Spleen (tissue), 11 donors: ENCODE measurements at regions not wholly inside any gene's neighbourhood (a gene's known extent, or its start where the extent isn't known, plus 50 kb on each side); places are given as distances from the start of the nearest gene placed in this dataset.

Source experiments
- DNase-seq: peaks from one replicate; pipeline ENCODE4 v3.0.0-alpha.2; 2020
- H3K27ac ChIP-seq, 8 donors: fragments of 200-600 bp; sonication (generic) in 7 of 8; 1 replicate in 4 of 8; 2 replicates in 4 of 8; pipeline versions ENCODE4 v1.5.0 to v1.8.0; 2016 to 2021; ENCODE audit warnings: inconsistent platforms in 4 of 8, mild to moderate bottlenecking in 4 of 8, moderate library complexity in 1 of 8
- H3K27me3 ChIP-seq, 7 donors: fragments of 200-600 bp; sonication (generic) in 6 of 7; replicated peaks in 1 of 7; 1 replicate in 4 of 7; 2 replicates in 3 of 7; pipeline versions ENCODE4 v1.5.0 to v1.8.0; 2016 to 2021; ENCODE audit warnings: inconsistent platforms in 3 of 7, mild to moderate bottlenecking in 1 of 7
- H3K36me3 ChIP-seq, 6 donors: fragments of 200-600 bp; sonication (generic) in 5 of 6; 1 replicate in 4 of 6; 2 replicates in 2 of 6; pipeline versions ENCODE4 v1.5.0 to v1.8.0; 2016 to 2021; ENCODE audit warnings: inconsistent platforms in 2 of 6
- H3K4me1 ChIP-seq, 6 donors: fragments of 200-600 bp; sonication (generic) in 5 of 6; 1 replicate in 3 of 6; 2 replicates in 3 of 6; pipeline versions ENCODE4 v1.5.0 to v1.8.0; 2016 to 2021; ENCODE audit warnings: inconsistent platforms in 3 of 6
- H3K4me3 ChIP-seq, 8 donors: fragments of 200-600 bp; sonication (generic) in 7 of 8; 1 replicate in 4 of 8; 2 replicates in 4 of 8; pipeline versions ENCODE4 v1.5.0 to v1.8.0; 2016 to 2021; ENCODE audit warnings: inconsistent platforms in 4 of 8, mild to moderate bottlenecking in 4 of 8, moderate library complexity in 2 of 8
- H3K9me3 ChIP-seq, 8 donors: fragments of 200-600 bp; sonication (generic) in 7 of 8; 1 replicate in 4 of 8; 2 replicates in 4 of 8; pipeline versions ENCODE4 v1.5.0 to v1.8.0; 2016 to 2021; ENCODE audit warnings: inconsistent platforms in 4 of 8
- CTCF ChIP-seq, 11 experiments: fragments of 200-600 bp in 7 of 11; fragments of 450-650 bp in 4 of 11; sonication (generic) in 4 of 11; IDR thresholded peaks in 8 of 11; conservative IDR thresholded peaks in 3 of 11; 1 replicate in 7 of 11; 2 replicates in 4 of 11; pipeline versions ENCODE4 v1.4.0 to v1.8.0; 2016 to 2021; ENCODE audit warnings: antibody characterized with exemption in 11 of 11, inconsistent platforms in 4 of 11, mild to moderate bottlenecking in 1 of 11
- POLR2A ChIP-seq, 3 donors: fragments of 450-650 bp; IDR thresholded peaks; one replicate each; pipeline ENCODE4 v1.5.1; 2017; ENCODE audit warnings: antibody characterized with exemption in 3 of 3, mild to moderate bottlenecking in 1 of 3
- POLR2AphosphoS5 ChIP-seq, 3 donors: sonication (generic); formaldehyde crosslinking; IDR thresholded peaks; one replicate each; pipeline ENCODE4 v1.5.1; 2017; ENCODE audit warnings: antibody characterized with exemption in 3 of 3
- WGBS, 5 donors: extraction: QIAGEN DNeasy Blood & Tissue Kit in 3 of 5; methylation state at CpG; one replicate each; pipeline versions ENCODE4 v1.1.5 to v1.1.7; 2013 to 2018; 5-methylcytosine and 5-hydroxymethylcytosine counted together
- intact Hi-C: fragments of 100-400 bp; cut with DNase I; formaldehyde crosslinking; loops from one replicate; pipeline ENCODE4 v1.15.0; 2023; ENCODE audit warnings: low total_unique reads
- donor health status: healthy with polysubstance abuse.
- donor health status: DM: no; HTN: no; CAD: no; lungs with moderate emphysema.
- donor health status: DM: no; HTN: no; CAD: no.
- donor health status: Bipolar disorder and iron deficiency.
- donor health status: healthy.
- donor health status: DM: no; HTN: no; CAD: no.
- donor health status: DM: yes; HTN: yes; CAD: no.

- intact Hi-C loops = no loop called here
- no peak overlapping the region for H3K27ac ChIP-seq
- peaks cover 0 to 6% (median 0%) of the 10 kb centered on the region in 8 donors for H3K9me3 ChIP-seq
- WGBS, 5 donors = 85 to 93% (median 86%) methylated on average over 1 of the region's 1 CpG
- H3K4me1 ChIP-seq = no peaks in the 10 kb centered on the region
- no peaks in the 10 kb centered on the region for H3K36me3 ChIP-seq
- TF ChIP-seq POLR2AphosphoS5 (IDR thresholded peaks at IDR 0.05) = no peak
- TF ChIP-seq POLR2A (IDR thresholded peaks at IDR 0.05) = no peak
- TF ChIP-seq CTCF (IDR thresholded peaks at IDR 0.05 in 8 of 11, conservative IDR thresholded peaks at IDR 0.05 in 3 of 11) = no peak
- no peak for DNase-seq
- peaks cover 0 to 19% (median 0%) of the 10 kb centered on the region in 7 donors for H3K27me3 ChIP-seq
- no peak overlapping the region for H3K4me3 ChIP-seq
These were observed 318.0 kb upstream of the PUM3 start for GRCh38 chr9:3161912-3162311.

GRCh38 chr9:3157011-3157410 lies 313.1 kb upstream of the PUM3 start:
- H3K4me1 ChIP-seq = no peaks in the 10 kb centered on the region
- WGBS, 5 donors = 78 to 92% (median 89%) methylated on average over 9 of the region's 9 CpGs
- H3K27ac ChIP-seq = no peak overlapping the region
- no peak overlapping the region for H3K4me3 ChIP-seq
- intact Hi-C loops = no loop called here
- peaks cover 0 to 13% (median 0%) of the 10 kb centered on the region in 7 donors for H3K27me3 ChIP-seq
- no peak for DNase-seq
- peaks cover 0 to 5% (median 0%) of the 10 kb centered on the region in 8 donors for H3K9me3 ChIP-seq
- no peaks in the 10 kb centered on the region for H3K36me3 ChIP-seq
- TF ChIP-seq POLR2A (IDR thresholded peaks at IDR 0.05) = no peak
- no peak for TF ChIP-seq POLR2AphosphoS5 (IDR thresholded peaks at IDR 0.05)
- no peak for TF ChIP-seq CTCF (IDR thresholded peaks at IDR 0.05 in 8 of 11, conservative IDR thresholded peaks at IDR 0.05 in 3 of 11)

- Histone ChIP-seq H3K27me3 (no peaks in the 10 kb centered on the region), H3K4me3 (no peak overlapping the region), H3K9me3 (no peaks in the 10 kb centered on the region), H3K4me1 (no peaks in the 10 kb centered on the region), H3K36me3 (no peaks in the 10 kb centered on the region), H3K27ac (no peak overlapping the region)
- WGBS, 5 donors = 61 to 77% (median 67%) methylated on average over 7 of the region's 7 CpGs
- no peak for DNase-seq
- intact Hi-C loops = no loop called here
- no peak for TF ChIP-seq POLR2A (IDR thresholded peaks at IDR 0.05)
- no peak for TF ChIP-seq CTCF (IDR thresholded peaks at IDR 0.05 in 8 of 11, conservative IDR thresholded peaks at IDR 0.05 in 3 of 11)
- TF ChIP-seq POLR2AphosphoS5 (IDR thresholded peaks at IDR 0.05) = no peak
These were observed 308.0 kb upstream of the PUM3 start for GRCh38 chr9:3151672-3152576.

- no peaks in the 10 kb centered on the region for H3K27me3 ChIP-seq
- DNase-seq = no peak
- no peak overlapping the region for H3K4me3 ChIP-seq
- no peaks in the 10 kb centered on the region for H3K4me1 ChIP-seq
- intact Hi-C loops = no loop called here
- no peak for TF ChIP-seq POLR2A (IDR thresholded peaks at IDR 0.05)
- TF ChIP-seq POLR2AphosphoS5 (IDR thresholded peaks at IDR 0.05) = no peak
- no peak for TF ChIP-seq CTCF (IDR thresholded peaks at IDR 0.05 in 8 of 11, conservative IDR thresholded peaks at IDR 0.05 in 3 of 11)
- 57 to 83% (median 72%) methylated on average over 2 to 3 of the region's 3 CpGs for WGBS, 5 donors
- H3K27ac ChIP-seq = no peak overlapping the region
- no peaks in the 10 kb centered on the region for H3K36me3 ChIP-seq
- H3K9me3 ChIP-seq = no peaks in the 10 kb centered on the region
These were observed 306.2 kb upstream of the PUM3 start for GRCh38 chr9:3150074-3150473.
